ENCODE measurements at regions not wholly inside any gene's neighbourhood (a gene's known extent, or its start where the extent isn't known, plus 50 kb on each side); places are given as distances from the start of the nearest gene placed in this dataset.

DNA sequence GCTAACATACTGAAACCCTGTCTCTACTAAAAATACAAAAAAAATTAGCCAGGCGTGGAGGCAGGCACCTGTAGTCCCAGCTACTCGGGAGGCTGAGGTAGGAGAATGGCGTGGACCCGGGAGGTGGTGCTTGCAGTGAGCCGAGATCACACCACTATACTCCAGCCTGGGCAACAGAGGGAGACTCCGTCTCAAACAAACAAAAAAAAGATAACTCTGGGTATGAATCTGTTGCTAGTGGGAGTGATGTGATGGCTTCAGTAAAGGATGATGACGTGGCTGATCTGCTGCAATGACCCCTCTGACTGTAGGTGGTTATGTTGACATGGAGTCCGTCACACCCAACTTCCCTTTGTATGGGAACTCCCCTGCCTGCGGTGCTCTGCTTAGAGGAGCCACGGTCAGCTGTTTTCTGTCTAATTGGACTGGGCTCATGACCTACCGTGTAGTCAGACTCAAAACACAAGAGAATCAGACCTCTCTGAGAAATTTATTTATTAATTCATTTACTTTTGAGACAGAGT is 59.1 kb upstream of the MED13L start:
- TF ChIP-seq, protein P1, sequence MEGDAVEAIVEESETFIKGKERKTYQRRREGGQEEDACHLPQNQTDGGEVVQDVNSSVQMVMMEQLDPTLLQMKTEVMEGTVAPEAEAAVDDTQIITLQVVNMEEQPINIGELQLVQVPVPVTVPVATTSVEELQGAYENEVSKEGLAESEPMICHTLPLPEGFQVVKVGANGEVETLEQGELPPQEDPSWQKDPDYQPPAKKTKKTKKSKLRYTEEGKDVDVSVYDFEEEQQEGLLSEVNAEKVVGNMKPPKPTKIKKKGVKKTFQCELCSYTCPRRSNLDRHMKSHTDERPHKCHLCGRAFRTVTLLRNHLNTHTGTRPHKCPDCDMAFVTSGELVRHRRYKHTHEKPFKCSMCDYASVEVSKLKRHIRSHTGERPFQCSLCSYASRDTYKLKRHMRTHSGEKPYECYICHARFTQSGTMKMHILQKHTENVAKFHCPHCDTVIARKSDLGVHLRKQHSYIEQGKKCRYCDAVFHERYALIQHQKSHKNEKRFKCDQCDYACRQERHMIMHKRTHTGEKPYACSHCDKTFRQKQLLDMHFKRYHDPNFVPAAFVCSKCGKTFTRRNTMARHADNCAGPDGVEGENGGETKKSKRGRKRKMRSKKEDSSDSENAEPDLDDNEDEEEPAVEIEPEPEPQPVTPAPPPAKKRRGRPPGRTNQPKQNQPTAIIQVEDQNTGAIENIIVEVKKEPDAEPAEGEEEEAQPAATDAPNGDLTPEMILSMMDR (optimal IDR thresholded peaks at IDR 0.05 in 1 of 3, IDR thresholded peaks at IDR 0.05 in 1 of 3, conservative IDR thresholded peaks at IDR 0.05 in 1 of 3; ENCODE audit: extremely low read depth in 1 of 3, insufficient read depth in 2 of 3, low read length in 3 of 3): no peak
- TF ChIP-seq EZH2 (IDR thresholded peaks at IDR 0.05; ENCODE audit: low read length): no peak
